A673 (cell line): ENCODE measurements at regions not wholly inside any gene's neighbourhood (a gene's known extent, or its start where the extent isn't known, plus 50 kb on each side); places are given as distances from the start of the nearest gene placed in this dataset.
"Not testable (repeated sequence)": the region's sequence is repeated elsewhere in the genome, so short reads cannot be mapped to it uniquely, and the experiment has no call there.

Source experiments
- CTCF ChIP-seq: fragments of 300-800, 200-600 bp; sonication (generic); conservative IDR thresholded peaks from 2 replicates; pipeline ENCODE4 v1.5.1; 2017; ENCODE audit warnings: low read depth, mild to moderate bottlenecking, antibody characterized with exemption, low read length, moderate library complexity, mixed read lengths
- EZH2 ChIP-seq: fragments of 200-600 bp; sonication (generic); IDR thresholded peaks from 2 replicates; pipeline ENCODE4 v1.6.1; 2017; ENCODE audit warnings: borderline replicate concordance, low read depth, mild to moderate bottlenecking, mixed read lengths, antibody characterized with exemption, low read length; ENCODE audit not compliant: poor library complexity, severe bottlenecking

- not testable (repeated sequence) for TF ChIP-seq CTCF, EZH2
These were observed 146.8 kb downstream of the IBTK start for GRCh38 chr6:82100763-82101162.
